ENCODE measurements at regions not wholly inside any gene's neighbourhood (a gene's known extent, or its start where the extent isn't known, plus 50 kb on each side); places are given as distances from the start of the nearest gene placed in this dataset.

DNA sequence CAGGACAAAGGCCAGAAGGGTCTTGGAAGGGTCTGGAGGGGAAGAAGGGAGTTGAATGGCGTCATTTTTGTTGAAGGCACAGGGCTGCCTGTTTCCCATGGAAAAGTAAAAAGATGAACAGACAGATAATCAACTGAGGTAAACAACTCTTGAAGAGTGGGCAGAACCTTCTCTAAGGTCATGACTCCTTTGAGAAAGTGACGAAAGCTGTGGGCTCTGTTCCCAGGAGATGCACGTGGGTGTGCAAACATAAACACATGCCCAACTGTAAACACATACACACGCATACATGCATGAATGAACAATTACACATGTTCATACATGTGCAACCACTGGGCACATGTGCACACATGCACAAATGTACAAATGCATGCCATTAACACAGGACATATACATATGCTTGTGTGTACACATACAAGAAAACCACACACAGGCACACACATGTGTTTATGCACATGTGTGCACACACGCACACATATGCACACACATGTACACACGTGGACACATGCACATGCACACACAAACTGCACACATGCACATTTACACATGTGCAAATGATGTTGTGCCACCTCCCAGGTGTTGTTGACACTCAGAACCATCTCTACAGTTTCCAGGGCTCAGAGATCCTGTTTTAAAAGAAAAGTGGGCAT lies 143.3 kb downstream of the GADD45G start:
- no peak for DNase-seq

DNA sequence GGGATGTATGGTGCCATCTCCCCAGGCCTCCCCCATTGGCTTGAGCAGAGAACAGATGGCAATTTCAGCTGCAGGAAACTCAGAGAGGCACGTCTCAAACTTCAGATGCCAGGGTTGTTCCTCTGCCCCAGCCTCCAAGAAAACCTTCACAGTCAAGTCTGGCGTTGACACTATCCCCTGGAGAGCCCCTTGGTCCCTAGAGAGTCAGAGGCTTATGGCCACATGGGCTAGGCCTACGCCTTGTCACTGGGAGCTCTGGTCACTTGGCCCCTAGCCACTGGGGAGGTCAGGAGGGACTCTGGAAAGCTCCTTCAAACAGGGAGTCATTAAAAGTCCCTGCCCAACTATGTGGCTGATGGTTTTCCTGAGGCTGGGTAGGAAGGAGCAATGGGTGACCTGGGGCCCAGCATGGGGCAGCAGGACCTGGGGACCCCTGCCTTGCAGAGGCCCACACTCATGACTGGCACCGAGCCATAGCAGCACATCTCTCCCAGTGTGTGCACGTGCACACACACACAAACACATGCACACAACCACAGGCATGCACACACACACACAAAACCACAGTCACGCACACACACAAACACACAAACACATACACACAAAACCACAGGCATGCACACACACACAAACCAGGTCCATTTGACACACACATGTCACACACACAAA lies 144.2 kb downstream of the GADD45G start:
- DNase-seq, result no peak

DNA sequence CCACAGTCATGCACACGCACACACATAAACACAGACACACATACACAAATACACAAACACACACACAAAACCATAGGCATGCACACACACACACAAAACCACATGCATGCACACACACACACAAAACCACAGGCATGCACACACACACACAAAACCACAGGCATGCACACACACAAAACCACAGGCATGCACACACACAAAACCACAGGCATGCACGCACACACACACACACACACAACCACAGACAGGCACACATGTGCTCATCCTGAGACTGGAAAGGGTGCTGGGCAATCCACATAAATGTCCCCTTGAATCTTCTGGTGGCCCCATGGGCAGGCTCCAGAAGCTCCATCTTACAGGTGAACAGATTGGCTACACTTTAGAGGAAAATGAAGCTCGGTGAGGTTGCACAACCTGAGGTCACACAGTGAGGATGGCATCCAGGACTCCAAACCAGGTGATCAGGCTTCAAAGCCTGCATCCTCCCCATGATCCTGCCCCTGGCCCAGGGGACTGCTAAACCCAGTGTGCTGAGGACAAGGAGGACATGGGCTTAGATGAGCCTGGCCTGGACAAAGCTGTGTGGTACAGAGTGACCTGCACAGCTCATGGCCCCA lies 144.8 kb downstream of the GADD45G start:
- DNase-seq, result no peak

DNA sequence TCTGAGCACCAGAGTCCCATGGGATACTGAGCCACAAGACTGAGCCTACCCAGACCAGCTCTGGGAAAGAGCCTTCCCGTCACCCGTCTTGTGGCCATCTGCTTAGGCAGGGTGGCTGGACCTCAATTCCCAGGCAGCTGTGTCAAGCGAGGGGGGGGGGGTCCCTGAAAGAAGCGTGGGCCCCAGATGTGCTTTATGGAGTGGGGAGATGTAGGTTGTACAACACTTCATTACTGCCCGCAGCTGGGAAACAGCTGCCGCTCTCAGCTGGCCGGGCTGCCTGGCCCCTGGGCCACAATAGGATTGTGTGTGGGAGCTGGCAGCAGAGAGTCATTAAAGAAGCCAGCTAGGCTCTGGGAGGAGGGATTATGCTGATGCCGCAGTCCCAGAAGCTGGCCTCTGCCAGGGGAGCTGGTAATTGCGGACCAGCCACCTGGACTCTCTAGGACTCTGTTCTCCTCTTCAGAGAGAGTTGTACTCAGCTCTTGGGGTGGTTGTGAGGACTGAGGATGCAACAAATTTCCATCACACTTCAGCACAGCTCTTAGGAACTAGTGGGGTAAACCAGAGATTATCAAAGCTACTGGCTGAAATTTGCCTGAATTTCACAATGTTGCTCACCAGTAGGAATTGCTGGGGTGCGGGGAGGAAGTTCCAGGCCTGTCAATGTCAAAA lies 145.4 kb downstream of the GADD45G start:
- DNase-seq, result no peak

DNA sequence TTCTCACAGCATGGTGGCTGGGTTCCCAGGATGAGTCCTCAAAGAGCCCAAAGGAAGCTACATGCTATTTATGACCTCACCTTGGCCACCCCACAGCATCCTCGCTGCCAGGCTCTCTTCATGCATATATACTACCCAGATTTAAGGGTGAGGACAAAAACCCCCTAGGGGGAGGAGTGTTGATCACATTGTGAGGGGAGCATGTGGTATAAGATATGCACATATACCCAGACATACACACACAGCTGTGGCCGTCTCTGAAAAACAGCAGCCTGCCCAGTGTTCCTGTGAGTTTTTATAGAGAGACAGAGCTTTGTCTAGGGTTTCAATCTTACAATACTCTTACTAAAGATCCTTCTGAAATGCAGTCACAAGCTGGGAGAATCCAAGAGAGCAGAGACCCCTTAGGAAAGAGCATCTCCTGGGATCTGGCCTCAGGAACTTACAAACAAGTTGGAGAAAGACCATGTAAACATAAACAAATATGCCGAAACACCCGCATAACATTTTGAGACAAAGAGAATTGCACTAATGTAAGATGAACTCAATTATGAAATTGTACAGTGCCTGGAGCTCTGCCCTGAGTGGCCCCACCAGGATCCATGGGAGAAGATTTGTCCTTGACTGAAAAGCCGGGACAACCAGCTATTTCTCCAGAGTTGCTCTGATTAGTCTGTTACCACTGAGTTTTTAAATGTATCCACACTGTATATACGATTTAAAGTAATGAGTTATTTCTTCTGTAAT lies 146.4 kb downstream of the GADD45G start:
- no peak for DNase-seq

DNA sequence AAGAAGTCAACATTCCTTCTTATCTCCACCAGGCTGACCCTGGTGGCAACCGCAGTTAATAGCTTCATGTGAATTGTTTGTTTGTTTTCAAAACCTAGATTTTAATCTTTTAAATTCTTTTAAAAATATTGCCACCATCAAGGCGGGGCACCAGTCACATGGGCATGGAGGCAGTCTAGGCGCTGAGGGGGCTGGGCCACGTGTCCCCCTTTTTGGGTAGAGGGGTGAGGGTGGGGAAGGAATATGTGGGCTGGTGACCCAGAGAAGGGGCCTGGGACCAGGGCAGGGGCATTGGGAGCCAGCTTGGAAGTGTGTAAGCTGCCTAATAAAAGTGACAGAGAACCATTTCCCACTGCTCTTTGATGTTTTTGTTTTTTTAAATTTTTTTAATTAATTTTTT lies 147.3 kb downstream of the GADD45G start:
- no peak for DNase-seq

DNA sequence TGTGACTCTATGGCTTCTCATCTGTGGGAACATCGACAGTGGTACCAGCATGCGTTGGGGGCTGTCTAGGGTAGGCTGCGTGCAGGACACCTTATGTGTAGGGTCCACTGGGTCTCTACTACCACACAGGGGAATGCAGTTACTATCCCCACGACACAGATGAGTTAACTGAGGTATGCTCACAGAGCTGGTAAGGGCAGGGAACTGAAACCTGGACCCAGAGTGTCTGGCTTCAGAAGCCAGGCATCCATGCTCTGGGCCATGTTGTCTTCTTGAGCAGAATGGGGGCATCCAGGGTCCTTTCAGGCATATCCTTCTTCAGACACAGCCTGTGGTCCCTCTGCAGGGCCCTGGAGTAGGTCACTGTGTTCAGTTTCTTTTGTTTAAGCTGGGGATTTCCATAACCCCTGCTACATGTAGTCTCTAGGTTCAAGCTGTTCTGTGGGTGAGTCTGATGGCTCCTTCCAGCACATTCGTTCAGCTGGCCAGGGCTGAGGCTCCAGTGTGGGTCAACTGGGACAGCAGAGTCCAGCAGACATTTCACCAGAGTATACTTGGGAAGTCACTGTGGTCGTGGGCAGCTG lies 148.8 kb downstream of the GADD45G start:
- DNase-seq, result no peak

DNA sequence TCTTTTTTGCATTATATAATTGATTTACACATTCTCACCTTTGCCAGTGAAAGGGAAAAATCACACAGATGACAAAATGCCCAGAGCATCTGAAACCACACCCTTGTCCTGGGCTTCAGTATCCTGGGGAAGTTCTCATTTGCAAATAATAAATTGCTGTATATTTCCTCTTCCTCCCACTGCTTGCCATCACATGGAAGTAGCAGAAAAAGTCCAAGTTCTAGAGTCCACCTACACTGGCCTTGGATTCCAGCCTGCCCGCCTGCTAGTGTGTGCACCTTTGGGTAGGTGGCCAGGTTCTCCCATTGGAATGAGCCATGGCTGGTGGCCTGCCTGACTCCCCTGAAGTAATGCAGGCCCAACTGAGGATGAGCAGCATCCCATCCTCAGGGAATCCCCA lies 149.4 kb downstream of the GADD45G start:
- no peak for DNase-seq

DNA sequence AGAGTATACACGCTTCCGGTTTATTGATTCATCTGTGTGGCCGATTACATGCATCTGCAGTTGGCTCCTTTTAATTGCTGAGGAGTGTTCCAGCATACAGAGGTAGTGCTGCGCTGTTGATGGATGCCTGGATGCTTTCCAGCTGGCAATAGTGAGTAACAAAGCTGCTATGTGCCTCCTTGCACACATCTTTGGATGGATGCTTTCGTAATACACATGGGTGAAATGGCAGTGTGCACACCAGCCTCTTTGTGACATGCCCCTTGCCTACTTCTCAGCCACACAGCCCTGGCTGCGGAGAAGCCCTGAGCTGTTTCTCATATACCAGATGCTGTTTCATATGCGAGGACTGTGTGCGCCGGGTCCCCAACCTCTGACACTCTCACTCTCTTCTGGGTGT lies 151.0 kb downstream of the GADD45G start:
- no peak for DNase-seq

DNA sequence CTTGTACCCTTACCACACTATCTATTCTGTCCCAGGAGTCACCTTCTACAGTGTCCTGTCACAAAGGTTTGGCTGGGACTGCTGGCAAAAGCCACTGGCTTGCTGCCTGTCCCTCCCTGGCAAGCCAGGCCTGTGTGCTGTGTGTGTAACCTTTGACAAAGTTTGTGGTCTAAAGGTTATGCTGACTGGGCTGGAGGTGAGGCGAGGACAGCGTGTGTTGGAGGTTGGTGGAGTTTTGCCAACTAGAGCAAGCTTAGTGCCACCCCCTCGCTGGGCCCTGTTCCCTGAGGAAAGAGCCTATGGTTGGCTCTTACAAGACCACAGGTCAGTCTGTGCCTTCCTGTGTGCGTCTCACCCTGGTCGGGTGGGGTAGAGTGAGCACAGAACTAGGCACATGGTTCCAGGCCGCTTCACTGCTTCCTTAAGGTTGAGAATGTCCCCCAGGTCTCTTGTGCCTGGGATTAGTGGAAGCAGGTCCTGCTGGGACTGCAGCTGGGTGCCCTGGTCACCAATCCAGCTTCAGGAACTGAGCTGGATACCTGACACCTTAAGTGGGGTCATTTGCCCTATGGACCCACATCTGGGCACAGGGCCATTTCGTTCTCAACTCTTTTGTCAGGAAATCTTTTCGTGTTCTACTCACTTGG lies 152.2 kb downstream of the GADD45G start:
- no peak for DNase-seq

DNA sequence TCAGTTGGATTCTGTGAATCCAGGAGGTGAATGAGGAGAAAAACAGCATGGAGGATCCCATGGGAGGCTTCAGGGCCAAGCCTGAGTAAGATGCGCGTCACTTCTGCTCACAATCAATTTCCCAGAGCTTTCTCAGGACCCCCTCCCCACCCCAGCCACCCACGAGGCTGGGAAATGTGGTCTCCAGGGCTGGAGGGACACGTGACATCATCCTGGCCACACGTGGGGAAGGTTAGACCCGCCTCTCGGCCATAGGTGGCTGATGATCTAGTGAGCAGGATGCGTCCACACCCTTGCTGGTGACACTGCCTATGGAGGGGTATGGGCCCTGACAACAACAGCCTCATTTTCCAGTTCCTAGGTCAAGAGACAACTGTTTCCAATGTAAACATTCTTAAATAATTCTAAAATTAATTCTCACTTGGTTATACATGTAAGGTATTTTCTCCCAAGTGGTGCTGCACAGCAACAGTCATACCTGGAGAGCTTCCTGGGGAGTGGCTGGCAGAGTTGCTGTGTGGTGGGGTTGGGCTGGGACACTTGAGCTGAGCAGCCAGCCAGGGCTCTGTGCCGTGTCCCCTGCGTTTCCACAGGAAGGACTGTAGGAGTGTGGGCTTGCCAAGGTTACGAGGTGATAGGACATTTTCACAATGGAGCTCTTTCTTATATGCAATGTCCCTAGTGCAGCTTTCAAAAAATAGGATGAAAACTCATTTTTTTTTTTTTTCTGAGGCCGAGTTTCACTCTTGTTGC lies 153.1 kb downstream of the GADD45G start:
- no peak for DNase-seq

DNA sequence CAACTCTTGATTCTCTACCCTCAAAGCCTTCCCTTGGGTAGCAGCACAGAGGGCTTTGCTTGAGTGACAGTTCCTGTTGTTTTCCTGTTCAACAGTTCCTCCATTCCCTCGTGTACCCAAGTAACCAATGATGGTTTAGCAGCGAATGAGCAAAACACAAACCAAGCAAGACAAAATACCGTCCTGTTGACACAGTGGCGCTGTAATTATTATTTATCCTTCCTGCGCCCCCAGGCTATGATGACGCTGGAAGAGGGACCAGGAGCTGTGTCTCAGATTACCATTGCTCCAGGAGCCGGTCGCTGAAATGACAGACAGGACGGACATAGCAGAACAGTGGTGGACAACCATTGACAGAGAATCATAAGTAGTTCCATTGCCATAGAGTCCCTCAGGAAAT lies 154.8 kb downstream of the GADD45G start:
- no peak for DNase-seq

DNA sequence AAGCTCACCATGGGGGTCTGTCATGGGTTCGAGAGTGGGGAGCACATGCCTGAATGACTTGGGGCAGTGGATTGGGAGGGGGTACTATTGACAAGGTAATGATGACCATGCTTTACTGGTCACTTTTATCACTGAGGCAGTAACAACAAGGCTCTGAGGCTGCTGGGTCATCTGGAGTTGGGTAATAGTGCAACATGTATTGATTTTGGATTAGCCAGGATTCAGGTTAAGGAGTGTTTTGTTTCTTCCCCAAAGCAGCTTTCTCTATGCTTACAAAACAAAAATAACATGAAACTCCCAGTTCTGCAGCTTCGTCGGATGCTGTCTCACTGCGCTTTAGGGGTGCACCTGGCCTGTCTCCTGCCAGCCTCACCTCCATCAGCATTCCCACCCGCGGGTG lies 155.3 kb downstream of the GADD45G start:
- DNase-seq, result no peak

DNA sequence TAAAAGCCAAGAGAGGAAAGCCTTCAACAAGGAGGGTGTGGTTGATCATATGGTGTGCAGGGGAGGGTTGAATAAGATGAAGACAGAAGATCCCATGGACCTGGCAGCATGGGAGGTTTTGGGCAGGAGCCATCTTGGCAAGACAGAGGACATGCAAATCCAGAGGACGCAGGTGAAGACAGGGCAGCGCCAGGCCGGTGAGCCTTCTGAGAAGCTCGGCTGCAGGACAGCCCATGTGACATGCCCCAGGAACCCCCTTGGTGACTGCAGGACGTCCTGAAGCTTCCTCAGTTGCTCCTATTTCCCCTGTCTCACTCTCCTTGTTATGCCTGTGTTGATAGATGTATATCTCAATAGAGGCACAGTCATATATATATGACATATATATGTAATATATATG lies 159.4 kb downstream of the GADD45G start:
- no peak for DNase-seq

DNA sequence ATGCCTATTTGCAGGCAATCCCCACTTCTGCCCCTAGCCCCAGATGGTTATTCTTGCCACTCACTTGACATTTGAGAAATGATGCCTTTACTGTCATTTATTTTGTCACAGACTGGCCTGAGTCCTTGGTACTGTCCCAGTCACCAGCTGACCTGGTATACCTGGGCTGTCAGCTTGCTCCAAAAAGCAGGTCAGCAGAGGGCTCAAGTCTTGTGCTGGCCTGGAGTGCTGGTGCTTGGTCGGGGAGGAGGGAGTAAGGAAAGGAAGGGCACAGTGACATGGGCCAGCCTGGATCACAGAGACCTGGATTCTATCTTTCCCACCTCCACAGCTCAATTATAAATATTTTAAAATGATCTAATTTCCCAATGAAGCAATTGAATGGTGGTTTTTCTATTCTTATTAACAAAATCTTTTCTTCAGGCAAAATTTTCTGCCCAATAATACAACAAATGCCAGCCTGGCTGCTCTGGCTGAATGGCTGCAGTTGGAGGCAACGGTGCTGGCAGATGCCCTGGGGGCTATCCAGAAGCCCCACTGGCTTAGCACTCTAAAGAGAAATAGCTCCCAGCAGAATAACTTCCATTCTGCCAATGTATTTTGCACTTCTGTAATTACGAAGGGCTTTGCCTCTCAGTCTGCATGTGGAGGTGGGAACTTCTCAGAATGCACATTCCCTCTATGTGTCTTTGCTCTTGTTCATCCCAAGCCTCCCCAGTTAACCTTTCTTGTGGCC lies 160.6 kb downstream of the GADD45G start:
- no peak for DNase-seq

DNA sequence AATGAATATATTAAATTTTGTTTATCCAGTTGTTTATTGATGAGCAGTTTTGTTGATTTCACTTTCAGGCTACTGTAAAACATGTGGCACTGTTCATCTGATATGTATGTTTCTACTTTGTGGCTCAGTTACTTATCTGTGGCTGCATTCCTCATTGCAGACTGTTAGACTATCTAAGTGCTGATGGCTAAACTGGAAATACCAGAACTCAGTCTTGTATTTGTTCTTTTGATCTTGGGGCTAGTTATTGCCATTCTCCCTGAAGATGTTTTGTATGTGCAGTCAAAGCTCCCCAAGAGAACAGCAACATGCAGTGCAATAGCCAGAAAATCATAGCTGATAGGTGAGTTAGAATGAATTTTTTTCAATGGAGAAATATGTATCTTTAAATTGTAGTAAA lies 162.2 kb downstream of the GADD45G start:
- no peak for DNase-seq

DNA sequence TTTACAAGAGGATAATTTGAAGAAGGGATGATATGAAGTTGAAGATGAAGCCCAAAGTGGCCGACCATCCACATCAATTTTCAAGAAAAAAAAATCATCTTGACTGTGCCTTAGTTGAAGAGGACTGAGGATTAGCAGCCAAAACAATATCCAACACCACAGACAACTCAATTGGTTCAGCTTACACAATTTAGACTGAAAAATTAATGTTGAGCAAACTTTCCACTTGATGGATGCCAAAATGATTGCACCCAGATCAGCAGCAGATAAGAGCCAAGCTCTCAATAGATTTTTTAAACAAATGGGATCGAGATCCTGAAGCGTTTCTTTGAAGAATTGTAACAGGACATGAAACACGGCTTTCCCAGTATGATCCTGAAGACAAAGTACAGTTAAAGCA lies 163.2 kb downstream of the GADD45G start:
- no peak for DNase-seq

DNA sequence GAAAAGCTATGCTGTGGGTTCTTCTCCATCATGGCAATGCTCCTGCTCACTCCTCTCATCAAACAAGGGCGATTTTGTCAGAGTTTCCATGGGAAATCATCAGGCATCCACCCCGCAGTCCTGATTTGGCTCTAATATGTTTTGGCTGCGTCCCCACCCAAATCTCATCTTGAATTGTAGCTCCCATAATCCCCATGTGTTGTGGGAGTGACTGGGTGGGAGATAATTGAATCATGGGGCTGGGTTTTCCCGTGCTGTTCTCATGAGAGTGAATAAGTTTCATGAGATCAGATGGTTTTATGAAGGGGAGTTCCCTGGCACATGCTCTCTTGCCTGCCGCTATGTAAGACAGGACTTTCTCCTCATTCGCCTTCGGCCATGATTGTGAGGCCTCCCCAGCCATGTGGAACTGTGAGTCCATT lies 163.8 kb downstream of the GADD45G start:
- DNase-seq, result no peak

DNA sequence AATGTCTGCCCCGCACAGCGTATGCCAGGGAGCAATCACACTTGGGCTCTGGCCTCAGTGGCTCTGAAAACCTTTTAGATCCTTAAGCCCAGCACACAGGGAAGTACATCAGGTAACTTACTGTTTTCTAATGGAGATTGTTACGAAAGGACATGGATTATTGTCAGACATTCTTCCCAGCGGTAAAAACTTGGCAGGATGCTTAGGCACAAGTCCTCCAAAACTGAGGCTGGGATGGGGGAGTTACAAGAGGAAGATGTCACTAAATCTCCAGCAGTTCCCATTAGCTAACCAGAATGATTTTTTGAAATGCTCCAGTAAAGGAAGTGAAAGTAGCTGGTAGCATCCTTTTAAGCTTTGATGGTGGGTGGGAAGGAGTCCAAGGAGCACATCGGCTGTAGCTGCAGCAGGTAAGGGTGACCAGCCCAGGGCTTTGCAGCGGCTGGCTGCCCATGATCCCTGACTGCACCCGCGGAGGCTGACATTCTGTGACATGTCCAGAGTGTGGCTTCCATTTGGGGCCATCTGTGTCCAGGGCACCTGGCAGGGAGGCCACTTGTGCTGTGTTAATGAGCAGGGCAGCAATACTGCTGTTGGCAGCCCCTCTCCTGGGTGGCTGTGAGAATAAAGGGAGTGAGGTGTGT lies 165.8 kb downstream of the GADD45G start:
- DNase-seq, result no peak

DNA sequence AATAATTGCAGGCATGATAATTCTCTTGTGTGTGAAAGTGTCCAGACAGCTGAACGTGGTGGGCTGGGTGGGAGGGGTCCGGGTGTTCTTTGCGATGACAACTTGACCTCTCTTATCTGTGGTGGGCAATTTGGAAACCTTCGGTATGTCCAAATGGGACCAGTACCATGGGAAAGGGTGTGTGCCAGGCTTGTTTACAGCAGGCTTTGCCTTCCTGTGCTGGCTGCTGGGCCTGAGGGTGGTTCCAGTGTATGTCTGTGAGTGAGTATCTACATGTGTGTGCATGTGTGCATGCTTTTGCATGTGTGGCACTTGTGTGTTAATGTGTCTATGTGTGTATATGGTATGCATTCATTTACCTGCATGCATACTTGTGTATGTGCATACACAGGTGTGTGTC lies 166.4 kb downstream of the GADD45G start:
- no peak for DNase-seq

Measured in stimulated activated naive CD4-positive, alpha-beta T cell (primary cell).